IMR-90 (cell line): ENCODE measurements at regions not wholly inside any gene's neighbourhood (a gene's known extent, or its start where the extent isn't known, plus 50 kb on each side); places are given as distances from the start of the nearest gene placed in this dataset.

ENCODE experiments used
- ATAC-seq: fragments of 200-7000 bp; cut with Tn5 transposase; 2 replicates; pipeline ENCODE4 v1.9.1; 2020; ENCODE audit warnings: low read depth, mild to moderate bottlenecking, moderate library complexity
- BruUV-seq: library from RNA; stranded (reverse); fragments of 400-500 nt; replicated peaks from 2 replicates; lab custom pipeline; 2021; lab: Mats Ljungman, UMichigan
- CTCF ChIA-PET: fragments of 300-600 bp; formaldehyde crosslinking; extraction: SDS; loops from one replicate; lab custom pipeline; 2021; ENCODE audit warnings: antibody characterized with exemption; lab: Yijun Ruan, JAX
- POLR2A ChIA-PET: fragments of 300-600 bp; sonication (Branson Sonifier 250); formaldehyde crosslinking; loops from one replicate; lab custom pipeline; 2022; ENCODE audit warnings: antibody characterized with exemption; ENCODE audit not compliant: unreplicated experiment; lab: Charles Lee
- DNase-seq: peaks from one replicate; pipeline ENCODE4 v3.0.0; 2013
- H2AFZ ChIP-seq: replicated peaks from 2 replicates; pipeline ENCODE3; 2013; ENCODE audit warnings: low read length, mild to moderate bottlenecking; ENCODE audit not compliant: poor library complexity
- H2AK5ac ChIP-seq: 2 replicates; pipeline ENCODE4 v1.6.1; 2013; ENCODE audit warnings: low read depth, low read length, inconsistent platforms
- H2AK9ac ChIP-seq: replicated peaks from 2 replicates; pipeline ENCODE3; 2013; ENCODE audit warnings: mild to moderate bottlenecking, low read depth, low read length, moderate library complexity; ENCODE audit not compliant: poor library complexity
- H2BK120ac ChIP-seq: 2 replicates; pipeline ENCODE4 v1.6.1; 2013; ENCODE audit warnings: low read depth, low read length, inconsistent platforms
- H2BK15ac ChIP-seq: 3 replicates; pipeline ENCODE4 v1.6.1; 2013; ENCODE audit warnings: low read depth, low read length, inconsistent platforms
- H2BK20ac ChIP-seq: 2 replicates; pipeline ENCODE4 v1.6.1; 2013; ENCODE audit warnings: low read depth, mild to moderate bottlenecking, inconsistent platforms, low read length, moderate library complexity
- H2BK5ac ChIP-seq: 2 replicates; pipeline ENCODE4 v1.6.1; 2013; ENCODE audit warnings: mild to moderate bottlenecking, low read depth, low read length, inconsistent platforms; ENCODE audit not compliant: poor library complexity, severe bottlenecking
- H3K14ac ChIP-seq: replicated peaks from 2 replicates; pipeline ENCODE4 v1.6.1; 2013; ENCODE audit warnings: low read depth, low read length, inconsistent platforms
- H3K18ac ChIP-seq: 2 replicates; pipeline ENCODE4 v1.6.1; 2013; ENCODE audit warnings: low read depth, low read length, control low read depth
- H3K23ac ChIP-seq: 2 replicates; pipeline ENCODE4 v1.6.1; 2013; ENCODE audit warnings: low read depth, low read length, inconsistent platforms
- H3K27ac ChIP-seq: 2 replicates; pipeline ENCODE4 v1.5.1; 2013; ENCODE audit warnings: mild to moderate bottlenecking, control low read depth, low read length; ENCODE audit not compliant: insufficient read depth
- H3K27me3 ChIP-seq: 2 replicates; pipeline ENCODE4 v1.6.1; 2013; ENCODE audit warnings: low read length; ENCODE audit not compliant: control insufficient read depth, insufficient read depth
- H3K36me3 ChIP-seq: 2 replicates; pipeline ENCODE4 v1.6.1; 2013; ENCODE audit warnings: low read length, mixed read lengths; ENCODE audit not compliant: control insufficient read depth, insufficient read depth
- H3K4ac ChIP-seq: 2 replicates; pipeline ENCODE4 v1.6.1; 2013; ENCODE audit warnings: low read depth, low read length, inconsistent platforms
- H3K4me1 ChIP-seq: 2 replicates; pipeline ENCODE4 v1.6.1; 2013; ENCODE audit warnings: low read length, mixed read lengths; ENCODE audit not compliant: control insufficient read depth, insufficient read depth
- H3K4me2 ChIP-seq: 2 replicates; pipeline ENCODE4 v1.6.1; 2013; ENCODE audit warnings: low read depth, mild to moderate bottlenecking, control low read depth, low read length, moderate library complexity
- H3K4me3 ChIP-seq: 2 replicates; pipeline ENCODE4 v1.5.1; 2013; ENCODE audit warnings: low read depth, mild to moderate bottlenecking, control low read depth, low read length, moderate library complexity; ENCODE audit not compliant: insufficient read depth
- H3K56ac ChIP-seq: 2 replicates; pipeline ENCODE4 v1.6.1; 2013; ENCODE audit warnings: low read length, inconsistent platforms; ENCODE audit not compliant: insufficient read depth; ENCODE audit errors: extremely low read depth
- H3K79me1 ChIP-seq, 2 experiments: 2 replicates each; pipeline ENCODE4 v1.6.1; 2013; ENCODE audit warnings: low read length in 2 of 2, inconsistent platforms in 1 of 2, low read depth in 1 of 2
- H3K9ac ChIP-seq: 2 replicates; pipeline ENCODE4 v1.6.1; 2013; ENCODE audit warnings: low read depth, low read length, control low read depth
- H3K9me1 ChIP-seq: 2 replicates; pipeline ENCODE4 v1.6.1; 2013; ENCODE audit warnings: low read length, inconsistent platforms; ENCODE audit not compliant: insufficient read depth
- H3K9me3 ChIP-seq: 2 replicates; pipeline ENCODE4 v1.6.1; 2013; ENCODE audit warnings: low read length; ENCODE audit not compliant: control insufficient read depth, insufficient read depth
- H4K20me1 ChIP-seq: 2 replicates; pipeline ENCODE4 v1.6.1; 2013; ENCODE audit warnings: low read length, inconsistent platforms; ENCODE audit not compliant: insufficient read depth
- H4K5ac ChIP-seq: 2 replicates; pipeline ENCODE4 v1.6.1; 2013; ENCODE audit warnings: mild to moderate bottlenecking, low read depth, low read length, control low read depth
- H4K8ac ChIP-seq, 2 experiments: 2 replicates each; pipeline ENCODE4 v1.6.1; 2013; ENCODE audit warnings: low read depth in 2 of 2, low read length in 2 of 2, control low read depth in 1 of 2, inconsistent platforms in 1 of 2
- H4K91ac ChIP-seq: 2 replicates; pipeline ENCODE4 v1.6.1; 2013; ENCODE audit warnings: low read depth, low read length, inconsistent platforms; ENCODE audit not compliant: insufficient read depth
- BHLHE40 ChIP-seq: fragments of 150-350 bp; IDR thresholded peaks from 2 replicates; pipeline ENCODE4 v1.6.1; 2016; ENCODE audit warnings: mild to moderate bottlenecking, low read depth, low read length
- CEBPB ChIP-seq: IDR thresholded peaks from 2 replicates; pipeline ENCODE4 v1.6.1; 2012; ENCODE audit warnings: low read depth, low read length, improper control_type of control experiment
- CHD1 ChIP-seq: IDR thresholded peaks from 2 replicates; pipeline ENCODE4 v1.6.1; 2012; ENCODE audit warnings: low read depth, low read length, improper control_type of control experiment
- FOS ChIP-seq: fragments of 150-350 bp; IDR thresholded peaks from 2 replicates; pipeline ENCODE4 v1.6.1; 2016; ENCODE audit warnings: low read depth, low read length
- MAFK ChIP-seq: IDR thresholded peaks from 2 replicates; pipeline ENCODE4 v1.6.1; 2012; ENCODE audit warnings: low read depth, low read length, improper control_type of control experiment
- MAZ ChIP-seq: IDR thresholded peaks from 2 replicates; pipeline ENCODE4 v1.6.1; 2012; ENCODE audit warnings: low read depth, mild to moderate bottlenecking, low read length, improper control_type of control experiment, moderate library complexity, borderline replicate concordance
- MXI1 ChIP-seq: IDR thresholded peaks from 2 replicates; pipeline ENCODE4 v1.6.1; 2012; ENCODE audit warnings: low read depth, mild to moderate bottlenecking, low read length, moderate library complexity, borderline replicate concordance
- NFE2L2 ChIP-seq: fragments of 150-350 bp; IDR thresholded peaks from 2 replicates; pipeline ENCODE4 v1.6.1; 2016; ENCODE audit warnings: low read depth, mild to moderate bottlenecking, low read length
- POLR2A ChIP-seq: IDR thresholded peaks from 2 replicates; pipeline ENCODE4 v1.6.1; 2012; ENCODE audit warnings: mild to moderate bottlenecking, low read depth, low read length
- RAD21 ChIP-seq: IDR thresholded peaks from 2 replicates; pipeline ENCODE4 v1.6.1; 2012; ENCODE audit warnings: low read length, improper control_type of control experiment
- RCOR1 ChIP-seq: IDR thresholded peaks from 2 replicates; pipeline ENCODE4 v1.6.1; 2012; ENCODE audit warnings: mild to moderate bottlenecking, low read length, improper control_type of control experiment; ENCODE audit not compliant: insufficient replicate concordance
- RFX5 ChIP-seq: IDR thresholded peaks from 2 replicates; pipeline ENCODE4 v1.8.0; 2012; ENCODE audit warnings: low read depth, mild to moderate bottlenecking, low read length, moderate library complexity
- SMC3 ChIP-seq: fragments of 150-350 bp; IDR thresholded peaks from 2 replicates; pipeline ENCODE4 v1.6.1; 2016; ENCODE audit warnings: low read depth, mild to moderate bottlenecking, antibody characterized with exemption, low read length, moderate library complexity
- WGBS, 2 experiments: methylation state at CpG; one replicate each; pipeline versions ENCODE4 v1.1.5 to v1.1.7; 2013; ENCODE audit warnings: missing lambda C conversion rate in 2 of 2; ENCODE audit not compliant: insufficient read length in 1 of 2; ENCODE audit errors: extremely low coverage in 2 of 2; 5-methylcytosine and 5-hydroxymethylcytosine counted together
- dilution Hi-C: fragments of 300-500 bp; cut with HindIII; formaldehyde crosslinking; loops from one replicate; pipeline ENCODE4 v1.14.3; 2018; ENCODE audit warnings: low sequenced_read_pairs; ENCODE audit not compliant: unreplicated experiment
- in situ Hi-C: fragments of 300-500 bp; cut with MboI; formaldehyde crosslinking; loops from 3 replicates; pipeline ENCODE4 v1.14.3; 2019; ENCODE audit warnings: low sequenced_read_pairs, inconsistent platforms, mixed read lengths
- intact Hi-C: fragments of 100-400 bp; cut with micrococcal nuclease; formaldehyde crosslinking; loops from 2 replicates; pipeline ENCODE4 v1.10.0; 2022
- TF ChIP-seq, protein P1 (sequence below): fragments of 150-350 bp; IDR thresholded peaks from 2 replicates; pipeline ENCODE4 v1.6.1; 2017; ENCODE audit warnings: mild to moderate bottlenecking, antibody characterized with exemption, low read length, low read depth
- TF ChIP-seq, protein P2 (sequence below): fragments of 150-350 bp; IDR thresholded peaks from 2 replicates; pipeline ENCODE4 v1.6.1; 2016; ENCODE audit warnings: low read depth, mild to moderate bottlenecking, low read length, moderate library complexity, borderline replicate concordance
- TF ChIP-seq, protein P3 (sequence below): conservative IDR thresholded peaks from 2 replicates; pipeline ENCODE4 v1.5.1; 2012; ENCODE audit warnings: mild to moderate bottlenecking, low read depth, low read length, improper control_type of control experiment

DNA sequence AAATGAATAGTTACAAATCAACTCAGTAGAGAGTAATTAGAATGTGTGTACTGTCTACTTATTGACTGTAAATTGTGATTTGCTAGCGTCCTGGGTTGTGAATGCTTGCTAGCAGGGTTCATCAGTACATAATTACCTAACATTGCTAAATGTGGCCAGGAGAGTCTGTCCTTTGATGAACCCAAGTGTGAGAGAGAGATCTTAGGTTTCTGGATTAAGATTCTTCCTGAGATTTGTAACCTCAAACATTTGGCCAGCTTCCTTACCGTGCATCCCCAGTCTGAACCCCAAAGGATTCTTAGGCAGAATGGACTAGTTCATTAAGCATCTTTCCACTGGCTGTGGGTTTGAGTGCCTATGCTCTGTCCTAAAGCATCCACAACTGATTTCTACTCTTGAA, 84.0 kb upstream of the ITPRID2 start:
- Histone ChIP-seq H3K27ac (no peak overlapping the region), H2AK9ac (no peak overlapping the region), H2BK5ac (no peak overlapping the region), H3K56ac (no peak overlapping the region), H3K4ac (peak overlapping the region; percentile 11; the same call in 1 of the 2 replicates), H3K4me1 (peaks cover 16% of the 10 kb centered on the region), H3K79me1 (no peaks in the 10 kb centered on the region), H3K9me3 (no peaks in the 10 kb centered on the region), H3K4me3 (no peak overlapping the region), H3K9me1 (peaks cover 5% of the 10 kb centered on the region), H3K18ac (no peak overlapping the region), H4K5ac (peak overlapping the region; percentile 6; the same call in 1 of the 2 replicates), H4K91ac (peak overlapping the region; percentile 57), H3K27me3 (no peaks in the 10 kb centered on the region), H3K4me2 (no peak overlapping the region), H2BK20ac (peak overlapping the region; percentile 17), H2AK5ac (peak overlapping the region; percentile 68), H3K23ac (0 out of 2 replicates have a peak overlapping the region, but pooled peaks have one; percentile 40), H3K36me3 (no peaks in the 10 kb centered on the region), H2AFZ (no peak overlapping the region), H3K9ac (no peak overlapping the region), H4K8ac (no peak overlapping the region), H3K14ac (no peak overlapping the region), H2BK120ac (peak overlapping the region; percentile 47), H4K20me1 (no peaks in the 10 kb centered on the region), H2BK15ac (peak overlapping the region; percentile 52; the same call in 2 of the 3 replicates)
- CTCF ChIA-PET = no interaction called here
- POLR2A ChIA-PET = no interaction called here
- DNase-seq (no peak), ATAC-seq (no peak)
- TF ChIP-seq SMC3 = no peak
- TF ChIP-seq BHLHE40 = no peak
- TF ChIP-seq, protein P1, sequence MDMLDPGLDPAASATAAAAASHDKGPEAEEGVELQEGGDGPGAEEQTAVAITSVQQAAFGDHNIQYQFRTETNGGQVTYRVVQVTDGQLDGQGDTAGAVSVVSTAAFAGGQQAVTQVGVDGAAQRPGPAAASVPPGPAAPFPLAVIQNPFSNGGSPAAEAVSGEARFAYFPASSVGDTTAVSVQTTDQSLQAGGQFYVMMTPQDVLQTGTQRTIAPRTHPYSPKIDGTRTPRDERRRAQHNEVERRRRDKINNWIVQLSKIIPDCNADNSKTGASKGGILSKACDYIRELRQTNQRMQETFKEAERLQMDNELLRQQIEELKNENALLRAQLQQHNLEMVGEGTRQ = no peak
- TF ChIP-seq CHD1 = no peak
- TF ChIP-seq, protein P2, sequence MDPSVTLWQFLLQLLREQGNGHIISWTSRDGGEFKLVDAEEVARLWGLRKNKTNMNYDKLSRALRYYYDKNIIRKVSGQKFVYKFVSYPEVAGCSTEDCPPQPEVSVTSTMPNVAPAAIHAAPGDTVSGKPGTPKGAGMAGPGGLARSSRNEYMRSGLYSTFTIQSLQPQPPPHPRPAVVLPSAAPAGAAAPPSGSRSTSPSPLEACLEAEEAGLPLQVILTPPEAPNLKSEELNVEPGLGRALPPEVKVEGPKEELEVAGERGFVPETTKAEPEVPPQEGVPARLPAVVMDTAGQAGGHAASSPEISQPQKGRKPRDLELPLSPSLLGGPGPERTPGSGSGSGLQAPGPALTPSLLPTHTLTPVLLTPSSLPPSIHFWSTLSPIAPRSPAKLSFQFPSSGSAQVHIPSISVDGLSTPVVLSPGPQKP = no peak
- no peak for TF ChIP-seq MXI1
- TF ChIP-seq POLR2A = no peak
- TF ChIP-seq FOS = no peak
- TF ChIP-seq RAD21 = no peak
- TF ChIP-seq, protein P3, sequence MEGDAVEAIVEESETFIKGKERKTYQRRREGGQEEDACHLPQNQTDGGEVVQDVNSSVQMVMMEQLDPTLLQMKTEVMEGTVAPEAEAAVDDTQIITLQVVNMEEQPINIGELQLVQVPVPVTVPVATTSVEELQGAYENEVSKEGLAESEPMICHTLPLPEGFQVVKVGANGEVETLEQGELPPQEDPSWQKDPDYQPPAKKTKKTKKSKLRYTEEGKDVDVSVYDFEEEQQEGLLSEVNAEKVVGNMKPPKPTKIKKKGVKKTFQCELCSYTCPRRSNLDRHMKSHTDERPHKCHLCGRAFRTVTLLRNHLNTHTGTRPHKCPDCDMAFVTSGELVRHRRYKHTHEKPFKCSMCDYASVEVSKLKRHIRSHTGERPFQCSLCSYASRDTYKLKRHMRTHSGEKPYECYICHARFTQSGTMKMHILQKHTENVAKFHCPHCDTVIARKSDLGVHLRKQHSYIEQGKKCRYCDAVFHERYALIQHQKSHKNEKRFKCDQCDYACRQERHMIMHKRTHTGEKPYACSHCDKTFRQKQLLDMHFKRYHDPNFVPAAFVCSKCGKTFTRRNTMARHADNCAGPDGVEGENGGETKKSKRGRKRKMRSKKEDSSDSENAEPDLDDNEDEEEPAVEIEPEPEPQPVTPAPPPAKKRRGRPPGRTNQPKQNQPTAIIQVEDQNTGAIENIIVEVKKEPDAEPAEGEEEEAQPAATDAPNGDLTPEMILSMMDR = no peak
- no peak for TF ChIP-seq NFE2L2
- TF ChIP-seq CEBPB = no peak
- no peak for TF ChIP-seq MAFK
- TF ChIP-seq MAZ = no peak
- no peak for TF ChIP-seq RFX5
- TF ChIP-seq RCOR1 = no peak
- intact Hi-C loops (no loop called here), in situ Hi-C loops (no loop called here), dilution Hi-C loops (no loop called here)
- no CpG with 5 or more reads among the region's 2 CpGs for WGBS, 2 experiments
- no TSS peak for BruUV-seq
